Mucosa of descending colon (tissue), 3 donors: ENCODE measurements at regions not wholly inside any gene's neighbourhood (a gene's known extent, or its start where the extent isn't known, plus 50 kb on each side); places are given as distances from the start of the nearest gene placed in this dataset.

ENCODE experiments used
- ATAC-seq: fragments of 200-7000 bp; cut with Tn5 transposase; one replicate; pipeline ENCODE4 v1.9.1; 2020; ENCODE audit warnings: mild to moderate bottlenecking, moderate library complexity
- DNase-seq, 3 donors: peaks; one replicate each; pipeline ENCODE4 v3.0.0-alpha.2; 2020
- H3K36me3 ChIP-seq: fragments of 200-600 bp; one replicate; pipeline ENCODE4 v1.8.0; 2021; ENCODE audit warnings: low read depth, mild to moderate bottlenecking
- H3K4me1 ChIP-seq: fragments of 200-600 bp; one replicate; pipeline ENCODE4 v1.8.0; 2021; ENCODE audit warnings: low read depth, mild to moderate bottlenecking
- H3K4me3 ChIP-seq: fragments of 200-600 bp; one replicate; pipeline ENCODE4 v1.8.0; 2021; ENCODE audit warnings: mild to moderate bottlenecking
- H3K9me3 ChIP-seq: fragments of 200-600 bp; one replicate; pipeline ENCODE4 v1.8.0; 2021; ENCODE audit warnings: mild to moderate bottlenecking
- intact Hi-C, 2 donors: fragments of 100-400 bp; cut with DNase I in 1 of 2; cut with micrococcal nuclease in 1 of 2; formaldehyde crosslinking; loops; one replicate each; pipeline versions ENCODE4 v1.11.0 to v1.11.1; 2022; cut with DNase I, micrococcal nuclease
- TF ChIP-seq, protein P1 (sequence below): fragments of 200-600 bp; IDR thresholded peaks from one replicate; pipeline ENCODE4 v1.8.0; 2022; ENCODE audit warnings: antibody characterized with exemption, mild to moderate bottlenecking
- donor health status: DM: no; HTN: no; CAD: no; lungs with moderate emphysema.
- donor health status: DM: no; HTN: no; CAD: no.
- donor health status: DM: no; HTN: yes; CAD: no.

DNA sequence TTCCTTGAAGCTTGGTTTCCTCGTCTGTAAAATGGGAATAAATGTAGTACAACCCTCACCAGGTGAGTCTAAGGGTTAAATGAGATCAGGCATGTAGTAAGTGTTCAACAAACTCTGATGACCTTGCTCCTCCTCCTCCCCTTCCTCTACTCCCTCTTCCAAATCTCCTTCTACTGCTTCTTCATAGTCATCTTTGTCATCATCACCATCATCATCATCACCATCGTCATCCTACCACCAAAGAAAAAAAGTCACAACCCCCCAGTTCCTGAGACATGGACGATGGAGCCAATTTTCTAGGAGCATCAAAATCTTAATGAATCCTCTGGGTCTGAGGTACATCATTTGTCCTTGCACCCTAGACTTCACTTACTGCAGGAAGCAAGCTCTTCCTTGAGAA is 240.0 kb downstream of the ANKRD60 start:
- DNase-seq: no peak
- Histone ChIP-seq H3K9me3 (no peaks in the 10 kb centered on the region), H3K4me1 (peaks cover 28% of the 10 kb centered on the region), H3K4me3 (no peak overlapping the region), H3K36me3 (no peaks in the 10 kb centered on the region)
- ATAC-seq: no peak
- TF ChIP-seq, protein P1, sequence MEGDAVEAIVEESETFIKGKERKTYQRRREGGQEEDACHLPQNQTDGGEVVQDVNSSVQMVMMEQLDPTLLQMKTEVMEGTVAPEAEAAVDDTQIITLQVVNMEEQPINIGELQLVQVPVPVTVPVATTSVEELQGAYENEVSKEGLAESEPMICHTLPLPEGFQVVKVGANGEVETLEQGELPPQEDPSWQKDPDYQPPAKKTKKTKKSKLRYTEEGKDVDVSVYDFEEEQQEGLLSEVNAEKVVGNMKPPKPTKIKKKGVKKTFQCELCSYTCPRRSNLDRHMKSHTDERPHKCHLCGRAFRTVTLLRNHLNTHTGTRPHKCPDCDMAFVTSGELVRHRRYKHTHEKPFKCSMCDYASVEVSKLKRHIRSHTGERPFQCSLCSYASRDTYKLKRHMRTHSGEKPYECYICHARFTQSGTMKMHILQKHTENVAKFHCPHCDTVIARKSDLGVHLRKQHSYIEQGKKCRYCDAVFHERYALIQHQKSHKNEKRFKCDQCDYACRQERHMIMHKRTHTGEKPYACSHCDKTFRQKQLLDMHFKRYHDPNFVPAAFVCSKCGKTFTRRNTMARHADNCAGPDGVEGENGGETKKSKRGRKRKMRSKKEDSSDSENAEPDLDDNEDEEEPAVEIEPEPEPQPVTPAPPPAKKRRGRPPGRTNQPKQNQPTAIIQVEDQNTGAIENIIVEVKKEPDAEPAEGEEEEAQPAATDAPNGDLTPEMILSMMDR: no peak
- intact Hi-C loops: no loop called here

DNA sequence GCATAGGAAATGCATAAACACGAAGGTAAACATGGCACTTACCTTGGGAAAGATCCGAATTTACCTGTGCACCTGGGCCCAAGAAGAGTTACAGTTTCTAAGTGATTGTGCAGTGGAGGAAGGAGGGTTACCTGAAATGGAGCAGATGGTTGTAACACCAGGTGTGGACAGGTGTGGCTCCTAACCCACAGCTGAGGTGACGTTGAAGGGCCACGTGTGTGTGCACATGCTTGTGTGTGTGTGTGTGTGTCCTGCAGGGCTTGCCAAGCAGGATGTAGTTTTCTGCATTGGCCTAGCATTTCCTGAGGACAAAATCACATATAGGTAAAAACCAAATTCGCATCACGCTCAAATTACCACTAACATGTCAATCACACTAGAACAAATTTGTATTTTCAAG is 240.8 kb downstream of the ANKRD60 start:
- DNase-seq (peak; percentile 78 to 88 (median 81)), ATAC-seq (peak; percentile 88)
- no peaks in the 10 kb centered on the region for H3K36me3 ChIP-seq
- H3K4me1 ChIP-seq: peaks cover 24% of the 10 kb centered on the region
- H3K9me3 ChIP-seq: no peaks in the 10 kb centered on the region
- intact Hi-C loops: no loop called here
- no peak overlapping the region for H3K4me3 ChIP-seq
- TF ChIP-seq, protein P1: no peak

DNA sequence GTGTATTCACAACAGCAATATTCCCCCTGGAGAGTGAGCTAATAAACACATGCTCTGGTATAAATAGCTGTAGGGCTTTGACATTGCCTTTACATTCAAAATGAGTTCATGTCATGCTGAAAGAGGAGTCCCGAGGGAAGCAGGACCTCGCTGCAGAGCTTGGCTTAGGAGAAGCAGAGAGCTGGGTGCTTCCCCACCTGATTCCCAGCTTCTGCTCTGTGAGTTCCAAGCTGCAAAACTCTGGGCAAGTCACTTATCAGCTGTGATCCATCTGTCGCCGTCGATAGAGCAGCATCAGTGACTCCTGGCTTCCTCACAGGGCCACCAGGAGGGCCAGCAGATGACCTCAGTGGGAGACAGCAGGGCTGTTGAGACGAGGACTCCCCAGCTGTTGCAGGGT is 241.8 kb downstream of the ANKRD60 start:
- Histone ChIP-seq H3K9me3 (no peaks in the 10 kb centered on the region), H3K4me1 (peaks cover 14% of the 10 kb centered on the region), H3K4me3 (no peak overlapping the region), H3K36me3 (no peaks in the 10 kb centered on the region)
- ATAC-seq (no peak), DNase-seq (no peak)
- TF ChIP-seq, protein P1: no peak
- intact Hi-C loops: no loop called here

DNA sequence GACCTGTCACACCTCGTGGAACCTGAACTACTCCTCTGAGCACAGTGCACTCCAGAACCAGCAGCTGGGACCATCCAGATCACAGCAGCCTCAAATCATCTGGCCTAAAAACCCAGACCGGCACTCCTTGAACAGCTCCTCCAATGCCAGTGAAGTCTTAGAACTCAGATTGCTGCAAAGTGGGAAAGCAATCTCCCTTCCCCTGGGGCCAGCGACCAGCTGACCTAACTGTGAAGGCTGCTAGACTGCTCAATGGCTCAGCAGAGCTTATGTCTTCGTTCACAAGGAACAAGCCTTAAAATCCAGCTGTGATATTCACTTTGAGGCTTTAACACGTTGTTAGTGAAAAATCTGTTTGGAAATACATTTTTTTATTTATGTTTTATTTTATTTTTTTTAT is 243.2 kb downstream of the ANKRD60 start:
- Histone ChIP-seq H3K9me3 (no peaks in the 10 kb centered on the region), H3K4me3 (no peak overlapping the region), H3K36me3 (no peaks in the 10 kb centered on the region), H3K4me1 (peaks cover 10% of the 10 kb centered on the region)
- intact Hi-C loops: no loop called here
- DNase-seq: no peak
- TF ChIP-seq, protein P1: no peak
- no peak for ATAC-seq

DNA sequence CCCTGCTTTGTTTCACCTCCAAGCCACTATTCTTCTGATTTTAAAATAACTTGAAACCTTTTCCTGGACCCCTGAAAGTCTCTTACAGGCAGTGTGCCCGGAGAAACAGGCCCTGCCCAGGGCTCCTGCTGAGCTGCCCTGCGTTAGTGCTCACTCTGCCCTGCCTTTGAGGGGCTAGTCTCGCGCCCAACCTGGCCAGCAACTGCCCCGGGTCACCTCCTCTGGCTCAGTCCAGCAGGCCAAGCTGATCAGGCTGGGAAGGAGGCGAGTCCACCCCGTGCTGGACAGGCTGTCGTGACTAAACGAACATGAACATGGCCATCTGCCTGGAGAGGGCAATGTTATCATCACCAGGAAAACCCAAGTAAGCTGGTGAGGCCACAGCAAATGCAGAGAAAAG is 245.4 kb downstream of the ANKRD60 start:
- ATAC-seq (no peak), DNase-seq (no peak)
- Histone ChIP-seq H3K4me3 (no peak overlapping the region), H3K4me1 (peaks cover 4% of the 10 kb centered on the region), H3K9me3 (no peaks in the 10 kb centered on the region), H3K36me3 (no peaks in the 10 kb centered on the region)
- intact Hi-C loops: no loop called here
- TF ChIP-seq, protein P1: no peak

DNA sequence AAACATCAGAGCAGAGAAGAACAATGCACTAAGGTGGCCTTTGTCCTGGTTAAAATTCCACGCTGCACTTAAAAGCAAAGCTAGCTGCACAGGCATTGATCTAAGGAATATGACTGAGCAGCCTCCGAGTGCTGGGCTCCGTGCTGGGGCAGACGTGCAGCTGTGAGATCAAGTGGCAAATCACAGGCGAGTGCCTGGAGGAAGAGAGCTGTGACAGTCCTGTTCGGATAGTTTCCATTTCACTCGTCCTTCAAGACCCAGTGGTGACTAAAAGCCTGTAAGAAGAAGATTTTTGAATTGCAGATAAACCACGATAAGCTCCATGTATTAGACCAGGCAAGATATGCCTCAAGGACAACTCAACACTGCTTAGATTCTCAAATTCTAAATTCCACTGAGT is 247.9 kb downstream of the ANKRD60 start:
- ATAC-seq (peak; percentile 56), DNase-seq (no peak)
- intact Hi-C loops: no loop called here
- no peak overlapping the region for H3K4me3 ChIP-seq
- H3K36me3 ChIP-seq: no peaks in the 10 kb centered on the region
- H3K9me3 ChIP-seq: no peaks in the 10 kb centered on the region
- H3K4me1 ChIP-seq: no peaks in the 10 kb centered on the region
- TF ChIP-seq, protein P1: no peak
